ENCODE measurements at regions not wholly inside any gene's neighbourhood (a gene's known extent, or its start where the extent isn't known, plus 50 kb on each side); places are given as distances from the start of the nearest gene placed in this dataset.

GRCh38 chr4:186919340-186919739, 195.7 kb upstream of the FAT1 start:
- Histone ChIP-seq H3K4me1 (no peaks in the 10 kb centered on the region), H3K36me3 (no peaks in the 10 kb centered on the region), H3K27me3 (no peaks in the 10 kb centered on the region), H3K27ac (no peak overlapping the region), H3K4me3 (no peak overlapping the region), H3K9me3 (no peaks in the 10 kb centered on the region)
- no peak for DNase-seq
- TF ChIP-seq POLR2A (IDR thresholded peaks at IDR 0.05): no peak
- no peak for TF ChIP-seq EP300 (IDR thresholded peaks at IDR 0.05; ENCODE audit: low read depth)
- no peak for TF ChIP-seq POLR2AphosphoS5 (IDR thresholded peaks at IDR 0.05)
- no peak for TF ChIP-seq CTCF (IDR thresholded peaks at IDR 0.05)
- WGBS, 2 donors (ENCODE audit: low coverage in 1 of 2): 95 to 100% methylated on average over 1 to 16 of the region's 16 CpGs
- intact Hi-C loops (cut with DNase I; ENCODE audit: low total_unique reads) (no loop called here), in situ Hi-C loops (cut with MboI; ENCODE audit: low pct_ligation_motif_present in 1 of 4, low pct_unique_long_range_greater_than_20kb in 1 of 4, low sequenced_read_pairs in 3 of 4) (no loop called here)

DNA sequence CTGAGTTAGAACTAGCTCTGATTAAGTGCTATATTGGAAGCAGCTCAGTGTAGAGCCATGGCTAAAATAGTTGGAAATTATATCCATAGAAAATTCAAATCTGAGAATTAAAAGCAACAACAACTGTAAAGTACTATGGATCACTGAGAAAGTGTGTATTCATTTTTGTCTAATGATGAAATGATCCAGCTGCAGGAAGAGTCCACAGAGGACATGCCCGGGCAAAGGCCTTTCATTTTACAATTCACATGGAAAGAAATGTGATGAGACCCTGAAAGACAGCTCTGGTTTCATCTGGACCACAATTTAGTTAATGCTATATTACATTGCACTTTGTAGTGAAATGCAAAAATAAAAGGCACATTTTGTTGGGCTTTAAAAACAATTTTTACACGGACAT, 196.8 kb upstream of the FAT1 start:
- Histone ChIP-seq H3K27ac (no peak overlapping the region), H3K36me3 (no peaks in the 10 kb centered on the region), H3K27me3 (no peaks in the 10 kb centered on the region), H3K4me3 (no peak overlapping the region), H3K9me3 (no peaks in the 10 kb centered on the region), H3K4me1 (no peaks in the 10 kb centered on the region)
- no peak for DNase-seq
- in situ Hi-C loops (cut with MboI; ENCODE audit: low pct_ligation_motif_present in 1 of 4, low pct_unique_long_range_greater_than_20kb in 1 of 4, low sequenced_read_pairs in 3 of 4): no loop called here
- 66 to 85% methylated on average over 2 of the region's 2 CpGs for WGBS, 2 donors (ENCODE audit: low coverage in 1 of 2)
- intact Hi-C loops (cut with DNase I; ENCODE audit: low total_unique reads): no loop called here
- no peak for TF ChIP-seq EP300 (IDR thresholded peaks at IDR 0.05; ENCODE audit: low read depth)
- no peak for TF ChIP-seq POLR2A (IDR thresholded peaks at IDR 0.05)
- TF ChIP-seq CTCF (IDR thresholded peaks at IDR 0.05): no peak
- no peak for TF ChIP-seq POLR2AphosphoS5 (IDR thresholded peaks at IDR 0.05)

GRCh38 chr4:186920992-186921391, 197.3 kb upstream of the FAT1 start:
- DNase-seq: no peak
- Histone ChIP-seq H3K4me1 (no peaks in the 10 kb centered on the region), H3K27me3 (no peaks in the 10 kb centered on the region), H3K36me3 (no peaks in the 10 kb centered on the region), H3K27ac (no peak overlapping the region), H3K9me3 (no peaks in the 10 kb centered on the region), H3K4me3 (no peak overlapping the region)
- TF ChIP-seq EP300 (IDR thresholded peaks at IDR 0.05; ENCODE audit: low read depth) (no peak), POLR2AphosphoS5 (IDR thresholded peaks at IDR 0.05) (no peak), CTCF (IDR thresholded peaks at IDR 0.05) (no peak), POLR2A (IDR thresholded peaks at IDR 0.05) (no peak)
- in situ Hi-C loops (cut with MboI; ENCODE audit: low pct_ligation_motif_present in 1 of 4, low pct_unique_long_range_greater_than_20kb in 1 of 4, low sequenced_read_pairs in 3 of 4) (no loop called here), intact Hi-C loops (cut with DNase I; ENCODE audit: low total_unique reads) (no loop called here)
- 65 to 67% methylated on average over 5 of the region's 5 CpGs for WGBS, 2 donors (ENCODE audit: low coverage in 1 of 2)

DNA sequence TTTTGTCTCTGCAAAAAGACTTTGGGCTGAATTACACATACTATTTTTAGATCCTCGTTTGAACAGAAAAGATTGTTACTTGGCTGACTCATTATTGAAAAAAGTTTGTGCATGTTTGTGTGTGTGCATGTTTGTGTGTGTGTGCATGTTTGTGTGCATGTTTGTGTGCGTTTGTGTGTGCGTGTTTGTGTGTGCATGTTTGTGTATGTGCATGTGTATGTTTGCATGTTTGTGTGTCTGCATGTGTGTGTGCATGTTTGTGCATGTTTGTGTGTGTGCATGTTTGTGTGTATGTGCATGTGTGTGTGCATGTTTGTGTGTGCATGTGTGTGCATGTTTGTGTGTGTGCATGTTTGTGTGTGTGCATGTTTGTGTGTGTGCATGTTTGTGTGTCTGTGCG, 201.1 kb upstream of the FAT1 start:
- no peak for DNase-seq
- no peak for TF ChIP-seq CTCF (IDR thresholded peaks at IDR 0.05)
- TF ChIP-seq POLR2A (IDR thresholded peaks at IDR 0.05): no peak
- no peak for TF ChIP-seq EP300 (IDR thresholded peaks at IDR 0.05; ENCODE audit: low read depth)
- no peak for TF ChIP-seq POLR2AphosphoS5 (IDR thresholded peaks at IDR 0.05)
- Histone ChIP-seq H3K4me3 (no peak overlapping the region), H3K4me1 (no peaks in the 10 kb centered on the region), H3K27me3 (no peaks in the 10 kb centered on the region), H3K36me3 (no peaks in the 10 kb centered on the region), H3K9me3 (no peaks in the 10 kb centered on the region), H3K27ac (no peak overlapping the region)
- WGBS, 2 donors (ENCODE audit: low coverage in 1 of 2): 53 to 68% methylated on average over 3 to 4 of the region's 4 CpGs
- intact Hi-C loops (cut with DNase I; ENCODE audit: low total_unique reads): no loop called here
- in situ Hi-C loops (cut with MboI; ENCODE audit: low pct_ligation_motif_present in 1 of 4, low pct_unique_long_range_greater_than_20kb in 1 of 4, low sequenced_read_pairs in 3 of 4): loop anchor here (25.0 kb wide), 1 partner anchor 187 kb away; no protein-coding TSS in a partner anchor

Data from transverse colon (tissue), 4 donors.